ENCODE measurements at regions not wholly inside any gene's neighbourhood (a gene's known extent, or its start where the extent isn't known, plus 50 kb on each side); places are given as distances from the start of the nearest gene placed in this dataset.

- TF ChIP-seq CUX1 (IDR thresholded peaks at IDR 0.05; ENCODE audit: insufficient replicate concordance, low read depth, low read length) (no peak), TARDBP (IDR thresholded peaks at IDR 0.05; ENCODE audit: borderline replicate concordance) (no peak)
These were observed 60.7 kb upstream of the HDAC4 start (continued) for GRCh38 chr2:239461291-239462190.

GRCh38 chr2:239460780-239461179, 60.0 kb upstream of the HDAC4 start:
- WGBS (ENCODE audit: insufficient coverage, insufficient replicate concordance, low lambda C conversion rate, missing lambda C conversion rate) = 22% methylated on average over 5 of the region's 5 CpGs

More at GRCh38 chr2:239460780-239461179, 60.0 kb upstream of the HDAC4 start:
- Histone ChIP-seq H3K36me3 (ENCODE audit: control insufficient read depth in 2 of 2, insufficient read depth in 2 of 2, low read length in 1 of 2) (no peaks in the 10 kb centered on the region), H3K27ac (ENCODE audit: control insufficient read depth, insufficient read depth) (no peak overlapping the region), H3K4me1 (ENCODE audit: control insufficient read depth, insufficient read depth, low read length) (no peaks in the 10 kb centered on the region), H3K27me3 (replicated peaks in 1 of 2; ENCODE audit: control insufficient read depth in 2 of 2, insufficient read depth in 2 of 2, low read length in 1 of 2) (no peaks in the 10 kb centered on the region; a peak in 2 of 4 replicates), H3K9me3 (replicated peaks; ENCODE audit: control insufficient read depth, insufficient read depth, low read length) (no peaks in the 10 kb centered on the region), H3K79me2 (ENCODE audit: control insufficient read depth, insufficient read depth, low read length) (no peaks in the 10 kb centered on the region), H4K20me1 (ENCODE audit: control insufficient read depth, insufficient read depth) (no peaks in the 10 kb centered on the region), H3K9ac (ENCODE audit: control insufficient read depth, insufficient read depth, low read length) (no peak overlapping the region), H3K4me3 (no peak overlapping the region), H3K4me2 (ENCODE audit: control insufficient read depth, insufficient read depth) (no peak overlapping the region), H2AFZ (ENCODE audit: control insufficient read depth, low read depth, low read length) (no peak overlapping the region)
- POLR2A ChIA-PET = no interaction called here
- RAD21 ChIA-PET (ENCODE audit: unreplicated experiment) = no interaction called here
- no TSS peak for BruUV-seq (replicated peaks)
- no peak for DNase-seq (ENCODE audit: low read depth, low spot score)
- no peak for TF ChIP-seq SMAD5 (IDR thresholded peaks at IDR 0.05; ENCODE audit: low read depth)
- TF ChIP-seq EED (IDR thresholded peaks at IDR 0.05; ENCODE audit: low read depth) = no peak
- TF ChIP-seq ZSCAN29 (IDR thresholded peaks at IDR 0.05) = no peak
- ATAC-seq = no peak
- FAIRE-seq = no peak
- SMC1A ChIA-PET (ENCODE audit: uncharacterized antibody, unreplicated experiment) = no interaction called here
- CTCF ChIA-PET = no interaction called here
- intact Hi-C loops (cut with micrococcal nuclease; ENCODE audit: unreplicated experiment) (no loop called here), in situ Hi-C loops (cut with MboI) (no loop called here)

Data from GM12878 (cell line).